PC-9 (cell line): ENCODE measurements at regions not wholly inside any gene's neighbourhood (a gene's known extent, or its start where the extent isn't known, plus 50 kb on each side); places are given as distances from the start of the nearest gene placed in this dataset.
"Not testable (repeated sequence)": the region's sequence is repeated elsewhere in the genome, so short reads cannot be mapped to it uniquely, and the experiment has no call there.

ENCODE experiments used
- BruUV-seq: library from RNA; stranded (reverse); fragments of 400-500 nt; replicated peaks from 2 replicates; lab custom pipeline; 2021; lab: Mats Ljungman, UMichigan
- CTCF ChIA-PET: fragments of 300-600 bp; sonication (Branson Sonifier 250); formaldehyde crosslinking; loops from one replicate; lab custom pipeline; 2022; ENCODE audit warnings: antibody characterized with exemption; lab: Charles Lee
- POLR2A ChIA-PET: fragments of 300-600 bp; sonication (Branson Sonifier 250); formaldehyde crosslinking; loops from one replicate; lab custom pipeline; 2022; ENCODE audit warnings: antibody characterized with exemption; ENCODE audit not compliant: unreplicated experiment; lab: Charles Lee
- DNase-seq, 2 experiments: peaks; one replicate each; pipeline versions ENCODE4 v3.0.0 to v3.0.0-alpha.2; 2015 to 2022; ENCODE audit warnings: mixed read lengths in 1 of 2
- H2AFZ ChIP-seq: fragments of 200-600 bp; sonication (generic); 2 replicates; pipeline ENCODE4 v1.8.1; 2017; ENCODE audit warnings: antibody characterized with exemption
- H3F3A ChIP-seq: fragments of 200-600 bp; sonication (generic); 2 replicates; pipeline ENCODE4 v1.8.1; 2017; ENCODE audit warnings: antibody characterized with exemption, mild to moderate bottlenecking, low read depth; ENCODE audit not compliant: insufficient read depth
- H3K27ac ChIP-seq: fragments of 200-600 bp; sonication (generic); 2 replicates; pipeline ENCODE4 v1.6.1; 2016; ENCODE audit warnings: mixed run types
- H3K27me3 ChIP-seq: fragments of 200-600 bp; sonication (generic); 2 replicates; pipeline ENCODE4 v1.6.1; 2016; ENCODE audit warnings: low read depth, mixed run types; ENCODE audit not compliant: insufficient read depth
- H3K36me3 ChIP-seq: fragments of 200-600 bp; sonication (generic); 2 replicates; pipeline ENCODE4 v1.6.1; 2016; ENCODE audit warnings: low read depth, mixed run types
- H3K4me1 ChIP-seq: fragments of 200-600 bp; sonication (generic); replicated peaks from 2 replicates; pipeline ENCODE4 v1.6.1; 2016; ENCODE audit warnings: mixed run types; ENCODE audit not compliant: insufficient read depth
- H3K4me2 ChIP-seq: fragments of 200-600 bp; sonication (generic); 2 replicates; pipeline ENCODE4 v1.6.1; 2017; ENCODE audit warnings: mixed run types
- H3K4me3 ChIP-seq: fragments of 200-600 bp; sonication (generic); 2 replicates; pipeline ENCODE4 v1.6.1; 2016; ENCODE audit warnings: mixed run types
- H3K79me2 ChIP-seq: fragments of 200-600 bp; sonication (generic); 2 replicates; pipeline ENCODE4 v1.6.1; 2017; ENCODE audit warnings: low read depth, mixed run types
- H3K9me2 ChIP-seq: fragments of 200-600 bp; sonication (generic); 2 replicates; pipeline ENCODE4 v1.8.1; 2017; ENCODE audit warnings: mild to moderate bottlenecking; ENCODE audit not compliant: insufficient read depth
- H3K9me3 ChIP-seq: fragments of 200-600 bp; sonication (generic); 2 replicates; pipeline ENCODE4 v1.8.1; 2016; ENCODE audit warnings: low read depth; ENCODE audit not compliant: insufficient read depth
- H4K20me1 ChIP-seq: fragments of 200-600 bp; sonication (generic); 2 replicates; pipeline ENCODE4 v1.8.1; 2017; ENCODE audit not compliant: insufficient read depth
- EZH2 ChIP-seq: fragments of 200-600 bp; sonication (generic); IDR thresholded peaks from 2 replicates; pipeline ENCODE4 v1.8.0; 2017; ENCODE audit warnings: antibody characterized with exemption, low read depth
- intact Hi-C: fragments of 100-400 bp; cut with micrococcal nuclease; formaldehyde crosslinking; loops from one replicate; pipeline ENCODE4 v1.10.0; 2022; ENCODE audit not compliant: unreplicated experiment
- TF ChIP-seq, protein P1 (sequence below): fragments of 200-600 bp; sonication (generic); conservative IDR thresholded peaks from 2 replicates; pipeline ENCODE4 v1.6.1; 2017; ENCODE audit warnings: mixed run types, antibody characterized with exemption, mild to moderate bottlenecking, moderate library complexity

DNA sequence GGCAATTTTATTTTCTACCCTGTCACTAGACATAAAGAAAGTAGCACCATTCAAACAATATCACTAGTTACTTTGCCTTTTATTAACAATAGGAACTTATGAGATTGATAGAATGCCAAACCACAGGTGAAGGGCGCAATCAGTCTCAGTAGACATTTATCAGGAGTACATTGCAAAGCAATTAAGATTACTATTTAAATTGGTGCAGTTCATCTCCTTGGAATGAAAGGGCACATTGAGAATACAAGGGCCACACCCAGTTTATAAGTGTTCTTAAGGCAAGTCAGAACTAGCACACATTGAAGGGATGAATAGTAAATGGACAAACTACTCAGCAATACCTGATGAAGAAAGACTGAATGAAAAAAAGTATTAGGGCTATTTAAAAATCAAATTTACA is 601.4 kb downstream of the C12orf50 start:
- DNase-seq: no peak
- no peaks in the 10 kb centered on the region for H3K4me1 ChIP-seq
- BruUV-seq: no TSS peak
- no peaks in the 10 kb centered on the region for H3K9me2 ChIP-seq
- intact Hi-C loops: no loop called here
- H3K27me3 ChIP-seq: no peaks in the 10 kb centered on the region
- no peak overlapping the region for H3K4me2 ChIP-seq
- no peak overlapping the region for H3K4me3 ChIP-seq
- H3K79me2 ChIP-seq: no peaks in the 10 kb centered on the region
- peaks cover 15% of the 10 kb centered on the region for H3K9me3 ChIP-seq
- CTCF ChIA-PET: no interaction called here
- no peak overlapping the region for H3K27ac ChIP-seq
- no peaks in the 10 kb centered on the region for H4K20me1 ChIP-seq
- no peak for TF ChIP-seq EZH2
- TF ChIP-seq, protein P1, sequence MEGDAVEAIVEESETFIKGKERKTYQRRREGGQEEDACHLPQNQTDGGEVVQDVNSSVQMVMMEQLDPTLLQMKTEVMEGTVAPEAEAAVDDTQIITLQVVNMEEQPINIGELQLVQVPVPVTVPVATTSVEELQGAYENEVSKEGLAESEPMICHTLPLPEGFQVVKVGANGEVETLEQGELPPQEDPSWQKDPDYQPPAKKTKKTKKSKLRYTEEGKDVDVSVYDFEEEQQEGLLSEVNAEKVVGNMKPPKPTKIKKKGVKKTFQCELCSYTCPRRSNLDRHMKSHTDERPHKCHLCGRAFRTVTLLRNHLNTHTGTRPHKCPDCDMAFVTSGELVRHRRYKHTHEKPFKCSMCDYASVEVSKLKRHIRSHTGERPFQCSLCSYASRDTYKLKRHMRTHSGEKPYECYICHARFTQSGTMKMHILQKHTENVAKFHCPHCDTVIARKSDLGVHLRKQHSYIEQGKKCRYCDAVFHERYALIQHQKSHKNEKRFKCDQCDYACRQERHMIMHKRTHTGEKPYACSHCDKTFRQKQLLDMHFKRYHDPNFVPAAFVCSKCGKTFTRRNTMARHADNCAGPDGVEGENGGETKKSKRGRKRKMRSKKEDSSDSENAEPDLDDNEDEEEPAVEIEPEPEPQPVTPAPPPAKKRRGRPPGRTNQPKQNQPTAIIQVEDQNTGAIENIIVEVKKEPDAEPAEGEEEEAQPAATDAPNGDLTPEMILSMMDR: no peak
- POLR2A ChIA-PET: no interaction called here
- no peaks in the 10 kb centered on the region for H3K36me3 ChIP-seq
- H2AFZ ChIP-seq: no peak overlapping the region
- H3F3A ChIP-seq: no peaks in the 10 kb centered on the region

DNA sequence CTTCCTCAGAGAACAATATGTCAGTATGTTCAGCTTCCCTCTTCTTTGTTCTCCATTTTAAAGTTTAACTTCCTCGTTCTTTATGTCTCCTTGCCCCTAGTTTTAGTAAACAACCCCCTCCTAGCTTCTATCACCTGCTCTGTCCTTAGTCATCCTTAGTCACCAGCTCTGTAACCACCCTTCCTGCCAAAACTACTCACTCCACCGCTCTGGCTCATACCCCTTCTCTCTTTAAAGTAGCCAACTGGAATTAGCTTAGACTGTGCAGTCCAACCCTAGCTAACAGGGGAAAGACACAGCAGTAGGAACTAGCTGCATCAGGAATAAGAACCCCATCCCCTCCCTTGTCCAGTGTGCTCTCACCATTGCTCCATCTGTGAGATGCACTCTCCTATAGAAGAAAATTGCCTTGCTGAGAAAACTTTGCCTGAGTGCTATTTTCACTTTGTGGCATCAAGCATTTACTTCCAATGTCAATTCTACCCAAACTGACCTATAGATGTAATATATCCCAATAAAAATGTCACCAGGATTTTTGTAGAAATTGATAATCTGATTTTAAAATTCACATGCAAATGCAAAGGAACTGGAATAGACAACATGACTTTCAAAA is 603.2 kb downstream of the C12orf50 start:
- Histone ChIP-seq H3K4me1 (no peaks in the 10 kb centered on the region), H3K4me3 (no peak overlapping the region), H3K9me2 (no peaks in the 10 kb centered on the region), H2AFZ (no peak overlapping the region), H3K36me3 (no peaks in the 10 kb centered on the region), H3F3A (no peaks in the 10 kb centered on the region), H3K9me3 (peaks cover 15% of the 10 kb centered on the region), H3K27ac (no peak overlapping the region), H3K27me3 (no peaks in the 10 kb centered on the region), H3K4me2 (no peak overlapping the region), H4K20me1 (no peaks in the 10 kb centered on the region), H3K79me2 (no peaks in the 10 kb centered on the region)
- DNase-seq: no peak
- no TSS peak for BruUV-seq
- TF ChIP-seq EZH2: no peak
- TF ChIP-seq, protein P1: no peak
- POLR2A ChIA-PET: no interaction called here
- CTCF ChIA-PET: no interaction called here
- intact Hi-C loops: no loop called here

DNA sequence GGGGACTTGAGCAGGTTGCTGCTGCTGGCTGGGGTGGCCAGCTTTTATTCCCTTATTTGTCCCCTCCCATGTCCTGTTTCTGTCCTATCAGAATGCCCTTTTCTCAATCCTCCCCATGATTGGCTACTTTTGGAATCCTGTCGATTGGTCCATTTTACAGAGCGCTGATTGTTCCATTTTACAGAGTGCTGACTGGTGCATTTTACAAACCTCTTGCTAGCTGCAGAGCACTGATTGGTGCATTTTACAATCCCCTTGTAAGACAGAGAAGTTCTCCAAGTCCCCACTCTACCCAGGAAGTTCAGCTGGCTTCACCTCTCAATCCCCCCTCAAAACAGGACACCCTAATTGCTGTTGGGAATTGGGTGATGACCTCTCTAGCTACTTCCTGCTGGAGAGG is 608.0 kb downstream of the C12orf50 start:
- H3K9me3 ChIP-seq, DNase-seq, H3K4me2 ChIP-seq, BruUV-seq, H3K79me2 ChIP-seq, CTCF ChIA-PET, H3K27ac ChIP-seq, POLR2A ChIA-PET, H3K4me1 ChIP-seq, H3F3A ChIP-seq, intact Hi-C loops, H3K27me3 ChIP-seq, H4K20me1 ChIP-seq, H3K36me3 ChIP-seq, H2AFZ ChIP-seq, H3K9me2 ChIP-seq, H3K4me3 ChIP-seq: not testable (repeated sequence)

DNA sequence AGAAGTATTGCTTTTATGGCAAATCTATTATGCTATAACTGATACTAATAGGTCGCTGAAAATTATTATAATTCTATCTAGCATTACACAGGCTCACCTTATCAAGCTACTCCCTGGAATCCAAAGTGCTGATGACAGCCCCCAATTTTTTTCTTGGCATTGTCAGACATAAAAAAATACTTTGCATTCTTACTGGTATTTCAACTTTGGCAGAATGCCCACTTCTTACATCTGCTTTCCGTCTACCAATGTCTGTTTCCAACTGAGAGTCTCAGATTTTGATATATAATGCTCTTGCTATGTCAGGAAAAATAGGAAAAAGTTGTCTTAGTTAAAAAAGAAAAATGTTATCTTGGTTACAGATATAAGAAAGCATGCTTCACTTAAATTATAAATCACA is 615.4 kb downstream of the C12orf50 start:
- no TSS peak for BruUV-seq

More for the DNA sequence above, 615.4 kb downstream of the C12orf50 start:
- no peaks in the 10 kb centered on the region for H4K20me1 ChIP-seq
- H3K9me3 ChIP-seq: no peaks in the 10 kb centered on the region; the same call in 1 of the 2 replicates
- no peak overlapping the region for H3K4me2 ChIP-seq
- DNase-seq: no peak
- intact Hi-C loops: no loop called here
- CTCF ChIA-PET: no interaction called here
- H3K4me3 ChIP-seq: no peak overlapping the region
- no peak for TF ChIP-seq EZH2
- TF ChIP-seq, protein P1: no peak
- no peaks in the 10 kb centered on the region for H3K9me2 ChIP-seq
- POLR2A ChIA-PET: no interaction called here
- no peaks in the 10 kb centered on the region for H3K36me3 ChIP-seq
- H3K79me2 ChIP-seq: no peaks in the 10 kb centered on the region
- no peak overlapping the region for H3K27ac ChIP-seq
- no peaks in the 10 kb centered on the region for H3K4me1 ChIP-seq
- H3F3A ChIP-seq: no peaks in the 10 kb centered on the region
- H2AFZ ChIP-seq: no peak overlapping the region
- no peaks in the 10 kb centered on the region for H3K27me3 ChIP-seq
